ENCODE measurements at regions not wholly inside any gene's neighbourhood (a gene's known extent, or its start where the extent isn't known, plus 50 kb on each side); places are given as distances from the start of the nearest gene placed in this dataset.

GRCh38 chr3:76889911-76890310 lies 150.0 kb upstream of the ROBO2 start:
- Histone ChIP-seq H3K4me2 (no peak overlapping the region), H3K4me3 (ENCODE audit: low read depth in 2 of 2, low read length in 1 of 2) (no peak overlapping the region), H3K4me1 (ENCODE audit: control insufficient read depth in 1 of 2, insufficient read depth in 2 of 2, low read depth in 1 of 2, low read length in 1 of 2) (no peaks in the 10 kb centered on the region), H3K9ac (no peak overlapping the region), H3K9me3 (no peaks in the 10 kb centered on the region), H3F3A (replicated peaks; ENCODE audit: insufficient read depth) (no peaks in the 10 kb centered on the region), H3K27ac (ENCODE audit: low read depth in 2 of 2, low read length in 1 of 2) (no peak overlapping the region), H2AFZ (ENCODE audit: low read depth) (no peak overlapping the region), H3K27me3 (ENCODE audit: insufficient read depth) (no peaks in the 10 kb centered on the region; the same call in 1 of the 2 replicates), H3K79me2 (ENCODE audit: insufficient read depth) (no peaks in the 10 kb centered on the region), H3K9me2 (no peaks in the 10 kb centered on the region), H4K20me1 (ENCODE audit: insufficient read depth) (no peaks in the 10 kb centered on the region), H3K36me3 (replicated peaks in 1 of 2; ENCODE audit: control insufficient read depth in 1 of 2, insufficient read depth in 2 of 2, low read length in 1 of 2) (no peaks in the 10 kb centered on the region)
- ChIA-PET POLR2A (no interaction called here), CTCF (no interaction called here)
- 53% methylated on average over 6 of the region's 6 CpGs for WGBS (ENCODE audit: low lambda C conversion rate)
- TF ChIP-seq NRF1 (IDR thresholded peaks at IDR 0.05; ENCODE audit: low read depth, low read length), result no peak
- TF ChIP-seq TCF12 (IDR thresholded peaks at IDR 0.05), result no peak
- TF ChIP-seq GABPA (IDR thresholded peaks at IDR 0.05; ENCODE audit: low read depth), result no peak
- no peak for TF ChIP-seq MEF2A (IDR thresholded peaks at IDR 0.05; ENCODE audit: borderline replicate concordance, low read depth)
- no peak for TF ChIP-seq TEAD4 (IDR thresholded peaks at IDR 0.05; ENCODE audit: borderline replicate concordance, insufficient read depth)
- no peak for TF ChIP-seq IRF3 (IDR thresholded peaks at IDR 0.05; ENCODE audit: low read depth, low read length)
- no peak for TF ChIP-seq CTCF (IDR thresholded peaks at IDR 0.05)
- TF ChIP-seq FOXJ3 (CRISPR knock-in tag; IDR thresholded peaks at IDR 0.05), result no peak
- no peak for TF ChIP-seq CHD2 (IDR thresholded peaks at IDR 0.05; ENCODE audit: low read length, partially characterized antibody)
- TF ChIP-seq MXI1 (IDR thresholded peaks at IDR 0.05; ENCODE audit: low read depth, low read length), result no peak
- TF ChIP-seq REST (IDR thresholded peaks at IDR 0.05; ENCODE audit: low read depth, low read length), result no peak
- TF ChIP-seq TAF1 (IDR thresholded peaks at IDR 0.05; ENCODE audit: borderline replicate concordance, low read depth, low read length), result no peak
- DNase-seq, result no peak
